ENCODE measurements at regions not wholly inside any gene's neighbourhood (a gene's known extent, or its start where the extent isn't known, plus 50 kb on each side); places are given as distances from the start of the nearest gene placed in this dataset.

DNA sequence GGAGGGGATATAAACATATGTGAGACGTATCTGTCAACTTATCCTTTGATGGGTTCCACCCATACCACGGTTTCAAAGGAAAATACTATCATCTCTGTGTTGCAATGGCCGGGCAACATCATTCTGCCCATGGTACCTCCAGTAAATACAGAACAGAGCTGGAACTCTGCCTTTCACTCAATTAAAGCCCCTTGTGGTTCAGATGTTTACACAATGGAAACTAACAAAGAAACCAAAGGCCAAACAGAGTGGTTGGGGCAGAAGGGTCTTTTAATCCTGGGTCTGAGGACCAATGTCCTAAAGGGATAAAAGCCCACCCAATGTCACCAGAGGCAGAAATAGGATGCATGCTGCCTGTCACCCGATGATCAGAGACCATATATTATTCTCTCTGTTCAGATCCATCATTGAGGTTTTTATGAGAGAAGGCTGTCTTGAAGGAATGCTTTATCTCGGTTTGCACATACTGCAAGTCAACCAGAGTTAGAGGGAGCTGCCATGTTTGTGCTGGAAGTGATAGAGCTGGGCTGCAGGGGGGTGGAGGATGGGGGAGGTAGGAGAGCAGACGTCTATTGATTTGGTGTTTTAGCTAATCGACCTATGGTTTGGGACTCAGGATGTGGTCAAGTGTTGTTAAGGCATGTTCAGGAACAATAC lies 105.4 kb upstream of the FRMD4A start:
- no peak for TF ChIP-seq MAFK (IDR thresholded peaks at IDR 0.05; ENCODE audit: low read depth, low read length)
- TF ChIP-seq, protein P1, sequence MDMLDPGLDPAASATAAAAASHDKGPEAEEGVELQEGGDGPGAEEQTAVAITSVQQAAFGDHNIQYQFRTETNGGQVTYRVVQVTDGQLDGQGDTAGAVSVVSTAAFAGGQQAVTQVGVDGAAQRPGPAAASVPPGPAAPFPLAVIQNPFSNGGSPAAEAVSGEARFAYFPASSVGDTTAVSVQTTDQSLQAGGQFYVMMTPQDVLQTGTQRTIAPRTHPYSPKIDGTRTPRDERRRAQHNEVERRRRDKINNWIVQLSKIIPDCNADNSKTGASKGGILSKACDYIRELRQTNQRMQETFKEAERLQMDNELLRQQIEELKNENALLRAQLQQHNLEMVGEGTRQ (IDR thresholded peaks at IDR 0.05; ENCODE audit: low read depth, low read length) = no peak
- no peak for TF ChIP-seq FOS (IDR thresholded peaks at IDR 0.05; ENCODE audit: low read depth, low read length)
- TF ChIP-seq RFX5 (IDR thresholded peaks at IDR 0.05; ENCODE audit: low read depth, low read length) = no peak
- TF ChIP-seq, protein P2, sequence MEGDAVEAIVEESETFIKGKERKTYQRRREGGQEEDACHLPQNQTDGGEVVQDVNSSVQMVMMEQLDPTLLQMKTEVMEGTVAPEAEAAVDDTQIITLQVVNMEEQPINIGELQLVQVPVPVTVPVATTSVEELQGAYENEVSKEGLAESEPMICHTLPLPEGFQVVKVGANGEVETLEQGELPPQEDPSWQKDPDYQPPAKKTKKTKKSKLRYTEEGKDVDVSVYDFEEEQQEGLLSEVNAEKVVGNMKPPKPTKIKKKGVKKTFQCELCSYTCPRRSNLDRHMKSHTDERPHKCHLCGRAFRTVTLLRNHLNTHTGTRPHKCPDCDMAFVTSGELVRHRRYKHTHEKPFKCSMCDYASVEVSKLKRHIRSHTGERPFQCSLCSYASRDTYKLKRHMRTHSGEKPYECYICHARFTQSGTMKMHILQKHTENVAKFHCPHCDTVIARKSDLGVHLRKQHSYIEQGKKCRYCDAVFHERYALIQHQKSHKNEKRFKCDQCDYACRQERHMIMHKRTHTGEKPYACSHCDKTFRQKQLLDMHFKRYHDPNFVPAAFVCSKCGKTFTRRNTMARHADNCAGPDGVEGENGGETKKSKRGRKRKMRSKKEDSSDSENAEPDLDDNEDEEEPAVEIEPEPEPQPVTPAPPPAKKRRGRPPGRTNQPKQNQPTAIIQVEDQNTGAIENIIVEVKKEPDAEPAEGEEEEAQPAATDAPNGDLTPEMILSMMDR (conservative IDR thresholded peaks at IDR 0.05; ENCODE audit: low read depth, low read length) = no peak
- TF ChIP-seq RAD21 (IDR thresholded peaks at IDR 0.05; ENCODE audit: low read length) = no peak
- TF ChIP-seq, protein P3, sequence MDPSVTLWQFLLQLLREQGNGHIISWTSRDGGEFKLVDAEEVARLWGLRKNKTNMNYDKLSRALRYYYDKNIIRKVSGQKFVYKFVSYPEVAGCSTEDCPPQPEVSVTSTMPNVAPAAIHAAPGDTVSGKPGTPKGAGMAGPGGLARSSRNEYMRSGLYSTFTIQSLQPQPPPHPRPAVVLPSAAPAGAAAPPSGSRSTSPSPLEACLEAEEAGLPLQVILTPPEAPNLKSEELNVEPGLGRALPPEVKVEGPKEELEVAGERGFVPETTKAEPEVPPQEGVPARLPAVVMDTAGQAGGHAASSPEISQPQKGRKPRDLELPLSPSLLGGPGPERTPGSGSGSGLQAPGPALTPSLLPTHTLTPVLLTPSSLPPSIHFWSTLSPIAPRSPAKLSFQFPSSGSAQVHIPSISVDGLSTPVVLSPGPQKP (IDR thresholded peaks at IDR 0.05; ENCODE audit: borderline replicate concordance, low read depth, low read length) = no peak
- TF ChIP-seq BHLHE40 (IDR thresholded peaks at IDR 0.05; ENCODE audit: low read depth, low read length) = no peak
- TF ChIP-seq MAZ (IDR thresholded peaks at IDR 0.05; ENCODE audit: borderline replicate concordance, low read depth, low read length) = no peak
- no peak for TF ChIP-seq SMC3 (IDR thresholded peaks at IDR 0.05; ENCODE audit: low read depth, low read length)
- TF ChIP-seq MXI1 (IDR thresholded peaks at IDR 0.05; ENCODE audit: borderline replicate concordance, low read depth, low read length) = no peak
- TF ChIP-seq POLR2A (IDR thresholded peaks at IDR 0.05; ENCODE audit: low read depth, low read length) = no peak
- no peak for TF ChIP-seq RCOR1 (IDR thresholded peaks at IDR 0.05; ENCODE audit: insufficient replicate concordance, low read length)
- TF ChIP-seq NFE2L2 (IDR thresholded peaks at IDR 0.05; ENCODE audit: low read depth, low read length) = no peak
- no peak for TF ChIP-seq CHD1 (IDR thresholded peaks at IDR 0.05; ENCODE audit: low read depth, low read length)
- dilution Hi-C loops (cut with HindIII; ENCODE audit: low sequenced_read_pairs, unreplicated experiment) = no loop called here
- H3K27me3 ChIP-seq (ENCODE audit: control insufficient read depth, insufficient read depth, low read length) = no peaks in the 10 kb centered on the region
- intact Hi-C loops (cut with micrococcal nuclease) = no loop called here
- H4K5ac ChIP-seq (ENCODE audit: low read depth, low read length) = no peak overlapping the region
- peaks cover 5% of the 10 kb centered on the region for H3K4me1 ChIP-seq (ENCODE audit: control insufficient read depth, insufficient read depth, low read length)
- H3K4me2 ChIP-seq (ENCODE audit: low read depth, low read length) = no peak overlapping the region
- no peak overlapping the region for H2AK5ac ChIP-seq (ENCODE audit: low read depth, low read length)
- H2AK9ac ChIP-seq (replicated peaks; ENCODE audit: low read depth, low read length, poor library complexity) = no peak overlapping the region
- H3K27ac ChIP-seq (ENCODE audit: insufficient read depth, low read length) = no peak overlapping the region
- H2BK5ac ChIP-seq (ENCODE audit: low read depth, low read length, poor library complexity, severe bottlenecking) = no peak overlapping the region
- CTCF ChIA-PET = interaction anchor here (0.7 to 1.5 kb wide), 2 partner anchors 61 to 239 kb away, joined by 3 read pairs; no protein-coding TSS in a partner anchor
- no peak overlapping the region for H2BK15ac ChIP-seq (ENCODE audit: low read depth, low read length)
- H3K9me1 ChIP-seq (ENCODE audit: insufficient read depth, low read length) = no peaks in the 10 kb centered on the region
- no peak overlapping the region for H3K4me3 ChIP-seq (ENCODE audit: insufficient read depth, low read depth, low read length)
- H3K4ac ChIP-seq (ENCODE audit: low read depth, low read length) = no peak overlapping the region
- H3K9me3 ChIP-seq (ENCODE audit: control insufficient read depth, insufficient read depth, low read length) = no peaks in the 10 kb centered on the region
- ATAC-seq (ENCODE audit: low read depth) = no peak
- BruUV-seq (replicated peaks) = no TSS peak
- no peak overlapping the region for H3K23ac ChIP-seq (ENCODE audit: low read depth, low read length)
- no peaks in the 10 kb centered on the region for H4K20me1 ChIP-seq (ENCODE audit: insufficient read depth, low read length)
- H2BK20ac ChIP-seq (ENCODE audit: low read depth, low read length) = no peak overlapping the region
- no peak for DNase-seq
- no peak overlapping the region for H4K8ac ChIP-seq (ENCODE audit: low read depth in 2 of 2, low read length in 2 of 2)
- WGBS, 2 experiments (ENCODE audit: extremely low coverage in 2 of 2, insufficient read length in 1 of 2) = no CpG with 5 or more reads among the region's 7 CpGs
- H4K91ac ChIP-seq (ENCODE audit: insufficient read depth, low read depth, low read length) = no peak overlapping the region
- POLR2A ChIA-PET (ENCODE audit: unreplicated experiment) = interaction anchor here (0.6 kb wide), 1 partner anchor 82 kb away, joined by 6 read pairs; no protein-coding TSS in a partner anchor
- no peak overlapping the region for H2BK120ac ChIP-seq (ENCODE audit: low read depth, low read length)
- no peaks in the 10 kb centered on the region for H3K36me3 ChIP-seq (ENCODE audit: control insufficient read depth, insufficient read depth, low read length)
- H3K9ac ChIP-seq (ENCODE audit: low read depth, low read length) = no peak overlapping the region
- H3K79me1 ChIP-seq (ENCODE audit: low read depth in 1 of 2, low read length in 2 of 2) = no peaks in the 10 kb centered on the region
- H3K14ac ChIP-seq (replicated peaks; ENCODE audit: low read depth, low read length) = no peak overlapping the region
- no peak overlapping the region for H3K56ac ChIP-seq (ENCODE audit: extremely low read depth, insufficient read depth, low read length)
- in situ Hi-C loops (cut with MboI; ENCODE audit: low sequenced_read_pairs) = no loop called here
- H2AFZ ChIP-seq (replicated peaks; ENCODE audit: low read length, poor library complexity) = no peak overlapping the region
- no peak overlapping the region for H3K18ac ChIP-seq (ENCODE audit: low read depth, low read length)

Measured in IMR-90 (cell line).